Gastrocnemius medialis (tissue), 4 donors: ENCODE measurements at regions not wholly inside any gene's neighbourhood (a gene's known extent, or its start where the extent isn't known, plus 50 kb on each side); places are given as distances from the start of the nearest gene placed in this dataset.
"Not testable (repeated sequence)": the region's sequence is repeated elsewhere in the genome, so short reads cannot be mapped to it uniquely, and the experiment has no call there.

Experiments used
- POLR2A ChIP-seq, 2 donors: fragments of 450-650 bp; IDR thresholded peaks; one replicate each; pipeline ENCODE4 v1.6.1; 2017; ENCODE audit warnings: antibody characterized with exemption in 2 of 2, mild to moderate bottlenecking in 2 of 2, moderate library complexity in 2 of 2
- TF ChIP-seq, protein P1 (sequence below), 5 experiments: fragments of 450-650 bp in 3 of 5; fragments of 200-600 bp in 2 of 5; sonication (generic) in 2 of 5; IDR thresholded peaks in 4 of 5; conservative IDR thresholded peaks in 1 of 5; 1 replicate in 4 of 5; 2 replicates in 1 of 5; pipeline ENCODE4 v1.5.1; 2016 to 2019; ENCODE audit warnings: antibody characterized with exemption in 5 of 5, mild to moderate bottlenecking in 3 of 5, moderate library complexity in 3 of 5

DNA sequence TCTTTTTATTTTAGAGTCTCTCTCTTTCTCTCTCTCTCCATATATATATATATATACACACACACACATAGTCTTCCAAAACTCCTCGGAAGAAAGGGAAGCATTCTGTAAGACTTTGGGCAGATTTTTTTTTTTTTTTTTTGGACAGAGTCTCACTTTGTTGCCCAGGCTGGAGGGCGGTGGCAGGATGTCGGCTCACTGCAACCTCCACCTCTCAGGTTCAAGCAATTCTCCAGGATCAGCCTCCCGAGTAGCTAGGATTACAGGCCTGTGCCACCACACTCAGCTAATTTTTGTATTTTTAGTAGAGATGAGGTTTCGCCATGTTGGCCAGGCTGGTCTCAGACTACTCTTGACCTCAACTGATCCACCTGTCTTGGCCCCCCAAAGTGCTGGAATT, 161.4 kb downstream of the GOLGA6L6 start:
- TF ChIP-seq, protein P1, sequence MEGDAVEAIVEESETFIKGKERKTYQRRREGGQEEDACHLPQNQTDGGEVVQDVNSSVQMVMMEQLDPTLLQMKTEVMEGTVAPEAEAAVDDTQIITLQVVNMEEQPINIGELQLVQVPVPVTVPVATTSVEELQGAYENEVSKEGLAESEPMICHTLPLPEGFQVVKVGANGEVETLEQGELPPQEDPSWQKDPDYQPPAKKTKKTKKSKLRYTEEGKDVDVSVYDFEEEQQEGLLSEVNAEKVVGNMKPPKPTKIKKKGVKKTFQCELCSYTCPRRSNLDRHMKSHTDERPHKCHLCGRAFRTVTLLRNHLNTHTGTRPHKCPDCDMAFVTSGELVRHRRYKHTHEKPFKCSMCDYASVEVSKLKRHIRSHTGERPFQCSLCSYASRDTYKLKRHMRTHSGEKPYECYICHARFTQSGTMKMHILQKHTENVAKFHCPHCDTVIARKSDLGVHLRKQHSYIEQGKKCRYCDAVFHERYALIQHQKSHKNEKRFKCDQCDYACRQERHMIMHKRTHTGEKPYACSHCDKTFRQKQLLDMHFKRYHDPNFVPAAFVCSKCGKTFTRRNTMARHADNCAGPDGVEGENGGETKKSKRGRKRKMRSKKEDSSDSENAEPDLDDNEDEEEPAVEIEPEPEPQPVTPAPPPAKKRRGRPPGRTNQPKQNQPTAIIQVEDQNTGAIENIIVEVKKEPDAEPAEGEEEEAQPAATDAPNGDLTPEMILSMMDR (IDR thresholded peaks at IDR 0.05 in 4 of 5, conservative IDR thresholded peaks at IDR 0.05 in 1 of 5) = not testable (repeated sequence)
- TF ChIP-seq POLR2A (IDR thresholded peaks at IDR 0.05) = not testable (repeated sequence)
